GM18517 (cell line): ENCODE measurements at regions not wholly inside any gene's neighbourhood (a gene's known extent, or its start where the extent isn't known, plus 50 kb on each side); places are given as distances from the start of the nearest gene placed in this dataset.
"Not testable (repeated sequence)": the region's sequence is repeated elsewhere in the genome, so short reads cannot be mapped to it uniquely, and the experiment has no call there.

Experiments used
- ATAC-seq: cut with Tn5 transposase; IDR thresholded peaks from one replicate; pipeline ENCODE4 v1.9.1; 2021; ENCODE audit warnings: mild to moderate bottlenecking, moderate library complexity; ENCODE audit not compliant: unreplicated experiment

DNA sequence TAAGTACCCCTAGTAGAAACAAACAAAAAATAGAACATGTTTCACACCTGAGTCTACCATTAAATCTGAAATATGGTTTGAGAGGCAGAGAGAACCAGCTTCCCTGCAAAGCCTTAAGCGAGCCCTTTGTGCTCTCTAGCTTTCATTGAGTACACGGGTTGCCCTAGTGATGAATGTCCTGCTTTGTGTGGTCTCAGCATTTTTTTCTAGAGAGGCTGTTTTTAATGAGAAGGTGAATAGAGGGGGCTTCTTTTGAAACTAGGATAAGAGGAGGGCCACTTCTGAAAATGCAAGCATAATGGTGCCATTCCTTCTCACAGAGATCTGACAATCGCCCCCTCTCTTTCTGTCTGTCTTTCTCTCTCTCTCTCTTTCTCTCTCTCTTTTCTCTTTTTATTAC lies 131.3 kb downstream of the MACIR start:
- ATAC-seq: no peak

DNA sequence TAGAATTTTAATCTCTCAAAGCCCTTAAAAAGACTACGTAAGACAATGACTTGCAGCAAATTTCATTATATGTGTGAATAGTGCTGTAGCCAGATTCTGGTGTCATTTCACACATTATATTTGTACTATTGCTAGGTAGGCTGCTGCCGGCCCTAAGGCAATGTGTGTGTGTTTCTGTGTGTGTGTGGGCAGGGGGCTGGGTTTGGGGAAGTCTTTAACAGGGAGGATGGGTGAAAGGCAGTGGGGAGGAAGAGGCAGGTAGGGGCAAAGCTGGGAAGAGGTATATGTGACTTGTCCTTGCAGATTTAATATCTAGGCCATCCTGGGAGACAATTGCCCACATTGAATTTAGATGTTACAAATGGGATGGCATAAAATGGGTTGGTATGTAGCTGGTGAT lies 130.8 kb downstream of the MACIR start:
- ATAC-seq: no peak

DNA sequence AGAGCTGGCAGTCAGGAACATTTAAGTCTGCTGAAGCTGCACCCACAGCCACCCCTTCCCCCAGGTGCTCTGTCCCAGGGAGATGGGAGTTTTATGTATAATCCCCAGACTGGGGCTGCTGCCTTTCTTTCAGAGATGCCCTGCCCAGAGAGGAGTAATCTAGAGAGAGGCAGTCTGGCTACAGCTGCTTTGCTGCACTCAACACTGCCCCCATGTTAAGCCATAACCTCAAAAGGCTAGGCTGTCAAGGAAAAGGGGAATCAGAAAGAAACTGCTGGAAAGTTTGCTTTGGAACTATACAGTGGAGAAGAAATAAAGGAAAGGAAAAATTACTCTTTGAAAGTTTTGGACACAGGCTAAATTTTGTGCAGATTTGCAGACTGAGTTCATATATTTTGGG lies 127.2 kb downstream of the MACIR start:
- no peak for ATAC-seq

GRCh38 chr5:103377638-103378037 lies 119.1 kb downstream of the MACIR start:
- ATAC-seq: not testable (repeated sequence)

GRCh38 chr5:103375863-103376591 lies 117.5 kb downstream of the MACIR start:
- ATAC-seq: no peak

DNA sequence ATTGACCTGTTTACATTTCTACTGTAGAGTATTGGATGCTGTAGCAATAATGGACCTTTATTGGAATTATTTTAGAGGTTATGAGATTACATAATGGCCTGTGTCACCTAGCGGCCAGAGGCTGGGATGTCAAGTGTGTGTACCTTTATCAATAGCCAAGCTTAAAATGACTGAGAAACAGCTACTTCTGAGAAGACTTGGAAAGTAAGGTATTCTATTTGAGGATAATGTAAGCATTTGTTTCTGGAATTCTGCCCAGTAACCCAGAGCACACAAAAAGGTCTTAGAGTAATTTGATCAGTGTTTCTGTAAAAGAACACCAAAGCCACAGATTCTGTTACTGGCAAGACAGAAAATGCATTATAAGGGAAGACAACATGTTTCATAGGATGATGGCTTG lies 116.8 kb downstream of the MACIR start:
- no peak for ATAC-seq

DNA sequence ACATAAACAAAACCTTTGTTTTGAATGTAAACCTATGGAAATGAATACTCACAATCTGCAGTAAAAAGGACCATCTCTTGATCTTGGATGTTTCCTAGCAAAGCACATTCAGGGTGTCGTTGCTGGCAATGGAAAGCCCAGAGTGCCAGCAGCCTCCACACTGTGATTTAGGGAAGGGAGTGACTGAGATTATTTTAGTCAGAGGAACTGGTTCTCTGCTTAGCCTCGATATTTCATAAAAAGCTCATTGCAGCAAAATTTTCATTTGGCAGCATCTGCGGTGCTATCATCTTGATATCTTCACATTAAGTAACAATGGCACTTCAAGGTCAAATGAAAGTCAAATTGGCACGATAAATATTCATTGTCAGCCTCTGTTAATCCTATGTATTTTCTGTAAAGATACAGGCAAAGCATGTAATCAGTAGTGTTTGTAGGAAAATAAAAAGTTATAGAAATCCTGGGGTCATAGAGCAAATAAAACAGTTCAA lies 116.0 kb downstream of the MACIR start:
- ATAC-seq: no peak

DNA sequence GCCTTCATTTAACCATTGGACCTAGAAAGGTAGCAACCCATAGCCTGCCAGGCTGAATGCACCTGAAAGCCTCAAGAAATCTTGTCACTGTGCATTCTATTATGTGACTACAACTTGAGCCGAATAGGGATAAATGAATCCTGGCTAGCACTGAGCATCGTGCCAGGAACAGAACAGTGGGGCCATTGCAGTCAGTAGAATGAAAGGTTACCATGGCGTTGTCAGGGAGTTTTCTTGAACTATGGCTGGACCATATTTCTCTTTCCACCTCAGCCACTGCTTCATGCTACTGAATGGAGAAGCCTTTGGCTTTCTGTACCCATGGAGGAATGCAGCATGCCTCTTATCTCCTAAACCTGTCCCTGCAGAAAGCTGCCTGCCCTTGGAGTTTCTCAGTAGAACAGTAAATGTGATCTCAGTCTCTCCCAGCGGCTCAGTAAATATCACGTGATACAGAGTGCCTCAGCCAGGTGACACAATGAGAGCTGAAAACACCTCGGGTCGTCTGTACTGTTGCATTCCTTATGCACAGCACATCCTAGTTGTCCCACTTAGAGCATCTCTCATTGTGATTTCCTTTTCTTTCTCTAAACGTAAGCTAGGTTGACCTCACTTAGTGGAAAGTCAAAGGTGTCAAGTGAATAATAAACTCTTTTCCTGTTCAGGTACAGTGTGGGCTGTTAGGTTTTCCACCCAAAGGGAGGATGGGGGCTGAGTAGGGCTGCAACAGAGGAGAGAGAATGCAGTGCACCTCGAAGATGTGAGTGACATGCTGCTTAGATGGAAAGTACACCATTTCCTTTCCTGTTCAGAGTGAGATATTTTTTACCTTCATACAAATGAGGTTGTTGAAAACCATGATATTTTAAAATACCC lies 115.3 kb downstream of the MACIR start:
- no peak for ATAC-seq

DNA sequence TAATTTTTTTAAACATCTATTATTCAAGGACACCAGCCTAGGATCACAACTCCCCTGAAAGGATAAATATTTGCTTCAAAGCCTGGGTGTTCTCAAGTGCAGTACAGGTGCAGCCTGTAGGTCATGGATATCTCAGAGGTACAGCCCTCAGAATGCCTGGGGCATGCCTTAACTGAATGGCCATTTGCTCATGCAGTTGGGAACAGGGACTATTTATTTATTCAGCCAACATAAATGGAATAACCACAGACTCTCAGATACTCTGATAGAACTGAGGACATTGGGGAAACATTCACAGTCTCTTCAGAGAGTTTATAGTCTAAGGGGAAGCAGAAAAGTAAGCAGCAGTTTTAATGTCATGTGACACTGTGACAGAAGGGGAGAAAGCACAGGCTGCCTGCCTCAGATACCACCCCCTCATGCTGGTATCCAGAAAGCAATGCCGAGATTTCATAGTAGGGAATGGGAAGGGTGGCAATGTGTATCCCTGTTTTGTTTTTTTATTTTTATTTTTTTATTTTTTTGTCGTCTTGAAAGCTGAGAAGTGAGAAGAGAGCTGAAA lies 112.6 kb downstream of the MACIR start:
- ATAC-seq: no peak

GRCh38 chr5:103369125-103370120 lies 110.9 kb downstream of the MACIR start:
- no peak for ATAC-seq

GRCh38 chr5:103367702-103368101 lies 109.1 kb downstream of the MACIR start:
- no peak for ATAC-seq

DNA sequence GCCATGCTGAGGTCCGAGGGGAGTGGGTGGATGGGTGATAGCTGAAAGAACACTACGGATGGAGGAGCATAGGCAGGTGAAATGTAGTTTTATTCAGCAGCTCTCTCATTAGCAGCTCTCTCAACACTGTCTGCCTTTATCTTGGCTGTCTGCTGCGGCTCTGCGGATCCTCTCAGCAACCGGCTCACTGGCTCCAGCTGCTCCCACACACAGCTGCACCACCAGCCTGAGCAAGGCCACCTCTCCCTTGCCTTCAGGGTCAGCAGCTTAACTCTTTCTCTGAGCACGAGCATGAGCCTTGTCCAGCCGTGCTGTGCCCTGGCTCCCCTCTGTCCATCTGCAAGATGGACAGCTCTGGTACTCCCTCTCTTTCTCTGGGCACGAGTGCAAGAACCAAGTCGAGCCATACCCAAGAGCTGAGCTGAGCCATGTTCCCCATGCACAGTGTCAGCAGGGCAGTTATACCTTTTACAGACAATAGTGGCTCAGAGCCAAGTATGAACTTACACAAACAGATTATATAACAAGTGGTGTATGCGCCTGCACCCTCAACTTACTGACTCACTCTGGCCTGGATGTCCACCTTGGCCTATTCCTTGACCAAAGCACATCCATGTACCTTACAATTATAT lies 108.5 kb downstream of the MACIR start:
- no peak for ATAC-seq

DNA sequence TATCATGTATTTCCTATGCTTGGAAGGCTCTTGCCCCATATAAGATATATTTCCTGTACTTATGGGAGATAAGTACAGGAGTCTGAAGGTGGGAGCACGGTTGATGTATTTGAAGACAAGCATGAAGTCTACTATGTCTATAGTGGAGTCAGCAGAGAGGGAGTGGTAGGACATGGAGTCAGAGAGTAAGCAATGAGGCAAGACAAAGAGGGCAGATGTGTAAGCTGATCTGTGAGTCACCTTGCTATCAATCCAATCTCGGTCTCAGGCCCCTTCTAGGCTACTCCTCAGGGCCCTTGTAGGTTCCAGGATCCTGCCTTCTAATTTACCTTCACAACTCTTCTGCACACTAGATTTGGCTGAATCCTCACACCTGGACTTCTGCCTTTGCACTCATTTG lies 105.5 kb downstream of the MACIR start:
- ATAC-seq: no peak

- no peak for ATAC-seq
These were observed 103.6 kb downstream of the MACIR start for GRCh38 chr5:103362211-103362610.

DNA sequence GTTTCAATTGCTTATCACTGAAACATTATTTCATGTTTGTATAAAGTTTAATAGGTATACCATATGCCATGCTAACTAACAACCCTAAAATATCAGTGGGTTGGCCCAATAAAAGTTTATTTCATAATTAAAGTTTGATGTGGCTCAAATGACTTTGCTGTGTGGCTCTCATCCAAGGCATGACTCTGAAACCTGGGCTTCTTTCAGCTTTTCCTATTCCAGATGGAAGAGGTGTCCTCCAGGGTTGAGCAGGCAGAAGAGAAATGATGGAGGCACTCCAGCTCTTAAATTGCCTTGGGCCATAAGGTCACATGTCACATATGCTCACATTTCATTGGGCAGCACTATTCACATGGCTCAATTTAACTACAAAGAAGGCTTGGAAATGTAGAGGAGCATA lies 101.9 kb downstream of the MACIR start:
- no peak for ATAC-seq

- no peak for ATAC-seq
These were observed 99.9 kb downstream of the MACIR start for GRCh38 chr5:103358305-103358995.

- ATAC-seq: no peak
These were observed 99.1 kb downstream of the MACIR start for GRCh38 chr5:103357636-103358035.

GRCh38 chr5:103356350-103357091 lies 98.0 kb downstream of the MACIR start:
- ATAC-seq: no peak

- ATAC-seq: no peak
These were observed 97.0 kb downstream of the MACIR start for GRCh38 chr5:103355579-103355978.
